OCI-LY1 (cell line): ENCODE measurements at regions not wholly inside any gene's neighbourhood (a gene's known extent, or its start where the extent isn't known, plus 50 kb on each side); places are given as distances from the start of the nearest gene placed in this dataset.

Experiments used
- EZH2 ChIP-seq: fragments of 200-600 bp; sonication (generic), shearing (Covaris generic); IDR thresholded peaks from 2 replicates; pipeline ENCODE4 v1.8.0; 2017; ENCODE audit warnings: borderline replicate concordance, mixed run types, mild to moderate bottlenecking, antibody characterized with exemption, low read length, moderate library complexity, mixed read lengths
- TF ChIP-seq, protein P1 (sequence below): fragments of 200-600 bp; sonication (generic), shearing (Covaris generic); IDR thresholded peaks from 2 replicates; pipeline ENCODE4 v1.5.1; 2017; ENCODE audit warnings: mild to moderate bottlenecking, antibody characterized with exemption, low read length, moderate library complexity, mixed read lengths

DNA sequence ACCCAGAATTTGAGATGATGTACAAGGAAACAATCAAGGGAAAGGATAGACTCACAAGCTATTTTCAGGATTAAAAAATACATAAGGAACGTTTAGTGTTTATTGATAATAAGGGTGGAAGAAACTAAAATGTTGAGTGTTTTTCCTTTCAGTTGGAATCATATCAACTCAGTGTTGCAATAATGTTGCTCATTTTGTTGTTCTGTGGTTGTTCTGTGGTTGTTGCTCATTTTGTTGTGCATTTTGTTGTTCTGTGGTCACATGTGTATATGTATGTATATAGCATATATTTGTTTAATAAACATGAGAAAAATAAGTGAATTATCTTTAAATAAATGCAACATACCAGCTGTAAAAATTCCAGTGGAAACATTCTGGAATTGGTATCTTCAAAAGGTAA is 262.4 kb upstream of the SPRY2 start:
- TF ChIP-seq, protein P1, sequence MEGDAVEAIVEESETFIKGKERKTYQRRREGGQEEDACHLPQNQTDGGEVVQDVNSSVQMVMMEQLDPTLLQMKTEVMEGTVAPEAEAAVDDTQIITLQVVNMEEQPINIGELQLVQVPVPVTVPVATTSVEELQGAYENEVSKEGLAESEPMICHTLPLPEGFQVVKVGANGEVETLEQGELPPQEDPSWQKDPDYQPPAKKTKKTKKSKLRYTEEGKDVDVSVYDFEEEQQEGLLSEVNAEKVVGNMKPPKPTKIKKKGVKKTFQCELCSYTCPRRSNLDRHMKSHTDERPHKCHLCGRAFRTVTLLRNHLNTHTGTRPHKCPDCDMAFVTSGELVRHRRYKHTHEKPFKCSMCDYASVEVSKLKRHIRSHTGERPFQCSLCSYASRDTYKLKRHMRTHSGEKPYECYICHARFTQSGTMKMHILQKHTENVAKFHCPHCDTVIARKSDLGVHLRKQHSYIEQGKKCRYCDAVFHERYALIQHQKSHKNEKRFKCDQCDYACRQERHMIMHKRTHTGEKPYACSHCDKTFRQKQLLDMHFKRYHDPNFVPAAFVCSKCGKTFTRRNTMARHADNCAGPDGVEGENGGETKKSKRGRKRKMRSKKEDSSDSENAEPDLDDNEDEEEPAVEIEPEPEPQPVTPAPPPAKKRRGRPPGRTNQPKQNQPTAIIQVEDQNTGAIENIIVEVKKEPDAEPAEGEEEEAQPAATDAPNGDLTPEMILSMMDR = no peak
- TF ChIP-seq EZH2 = no peak
